Ishikawa (cell line): ENCODE measurements at regions not wholly inside any gene's neighbourhood (a gene's known extent, or its start where the extent isn't known, plus 50 kb on each side); places are given as distances from the start of the nearest gene placed in this dataset.

Experiments used
- CEBPB ChIP-seq: IDR thresholded peaks from 2 replicates; pipeline ENCODE4 v1.6.1; 2012
- CREB1 ChIP-seq: IDR thresholded peaks from 2 replicates; pipeline ENCODE4 v1.6.1; 2012; ENCODE audit warnings: low read depth
- EGR1 ChIP-seq: IDR thresholded peaks from 2 replicates; pipeline ENCODE4 v1.6.1; 2012
- EP300 ChIP-seq: IDR thresholded peaks from 2 replicates; pipeline ENCODE4 v1.6.1; 2012; ENCODE audit warnings: borderline replicate concordance
- FOXM1 ChIP-seq: IDR thresholded peaks from 2 replicates; pipeline ENCODE4 v1.6.1; 2012; ENCODE audit warnings: low read depth, borderline replicate concordance
- NFIC ChIP-seq: IDR thresholded peaks from 2 replicates; pipeline ENCODE4 v1.6.1; 2012
- RAD21 ChIP-seq: IDR thresholded peaks from 2 replicates; pipeline ENCODE4 v1.6.1; 2012; ENCODE audit warnings: low read depth
- TAF1 ChIP-seq: IDR thresholded peaks from 2 replicates; pipeline ENCODE4 v1.6.1; 2012; ENCODE audit warnings: low read depth, mild to moderate bottlenecking
- TCF12 ChIP-seq: IDR thresholded peaks from 2 replicates; pipeline ENCODE4 v1.6.1; 2012; ENCODE audit warnings: low read depth
- TEAD4 ChIP-seq: IDR thresholded peaks from 2 replicates; pipeline ENCODE4 v1.6.1; 2012
- YY1 ChIP-seq: IDR thresholded peaks from 2 replicates; pipeline ENCODE4 v1.6.1; 2012; ENCODE audit warnings: low read depth
- ZBTB7A ChIP-seq: IDR thresholded peaks from 2 replicates; pipeline ENCODE4 v1.6.1; 2012; ENCODE audit warnings: low read depth
- TF ChIP-seq, protein P1 (sequence below): IDR thresholded peaks from 2 replicates; pipeline ENCODE4 v1.6.1; 2012
- TF ChIP-seq, protein P2 (sequence below): IDR thresholded peaks from 2 replicates; pipeline ENCODE4 v1.6.1; 2012; ENCODE audit warnings: low read depth, mild to moderate bottlenecking
- TF ChIP-seq, protein P3 (sequence below): IDR thresholded peaks from 2 replicates; pipeline ENCODE4 v1.6.1; 2012

DNA sequence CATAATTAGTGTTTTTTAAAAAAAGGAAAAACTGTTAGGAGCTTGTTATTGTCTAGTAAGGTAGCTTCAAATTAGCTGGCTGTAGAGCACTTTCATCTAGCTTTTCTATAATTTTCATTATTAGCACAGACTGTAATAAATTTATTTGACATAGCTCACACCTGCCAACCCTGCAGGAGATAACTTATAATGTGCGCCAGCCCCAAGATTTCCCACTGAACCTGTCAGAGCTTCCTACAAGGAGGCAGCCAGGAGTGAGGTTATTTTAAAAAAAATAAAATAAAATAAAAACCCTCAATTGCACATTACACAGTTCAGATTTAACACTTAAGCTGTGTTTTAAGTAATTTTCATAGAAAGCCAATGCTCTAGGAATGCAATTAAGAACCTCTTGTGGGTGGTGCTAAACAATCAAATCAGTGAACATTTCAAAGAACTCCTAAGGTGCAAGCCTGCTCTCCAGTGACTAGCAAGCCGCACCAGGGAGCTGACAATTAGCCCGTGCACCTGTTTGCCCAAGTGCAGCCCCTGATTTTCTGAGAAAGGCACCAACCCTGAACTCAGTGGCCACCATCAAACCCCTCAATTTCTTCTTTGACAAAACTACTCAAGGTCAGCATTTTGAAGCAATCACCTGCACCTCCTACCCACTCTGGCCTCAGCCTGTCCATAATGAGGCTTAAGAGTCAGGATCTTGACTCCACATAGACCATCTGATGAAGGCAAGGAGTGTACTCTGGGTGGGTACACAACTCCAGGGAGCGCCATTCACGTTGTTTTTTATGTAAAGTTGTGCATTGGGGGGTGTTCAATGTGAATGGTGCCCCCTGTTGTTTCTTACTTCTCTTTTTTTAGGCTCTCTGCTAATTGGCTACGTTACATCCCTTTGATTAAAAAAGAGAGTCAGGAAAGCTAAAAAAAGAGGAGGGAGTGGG, 385.3 kb upstream of the WWC1 start:
- TF ChIP-seq CREB1 (no peak), ZBTB7A (no peak), TEAD4 (no peak), EGR1 (no peak), RAD21 (no peak), EP300 (no peak)
- TF ChIP-seq, protein P1, sequence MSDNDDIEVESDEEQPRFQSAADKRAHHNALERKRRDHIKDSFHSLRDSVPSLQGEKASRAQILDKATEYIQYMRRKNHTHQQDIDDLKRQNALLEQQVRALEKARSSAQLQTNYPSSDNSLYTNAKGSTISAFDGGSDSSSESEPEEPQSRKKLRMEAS = no peak
- TF ChIP-seq, protein P2, sequence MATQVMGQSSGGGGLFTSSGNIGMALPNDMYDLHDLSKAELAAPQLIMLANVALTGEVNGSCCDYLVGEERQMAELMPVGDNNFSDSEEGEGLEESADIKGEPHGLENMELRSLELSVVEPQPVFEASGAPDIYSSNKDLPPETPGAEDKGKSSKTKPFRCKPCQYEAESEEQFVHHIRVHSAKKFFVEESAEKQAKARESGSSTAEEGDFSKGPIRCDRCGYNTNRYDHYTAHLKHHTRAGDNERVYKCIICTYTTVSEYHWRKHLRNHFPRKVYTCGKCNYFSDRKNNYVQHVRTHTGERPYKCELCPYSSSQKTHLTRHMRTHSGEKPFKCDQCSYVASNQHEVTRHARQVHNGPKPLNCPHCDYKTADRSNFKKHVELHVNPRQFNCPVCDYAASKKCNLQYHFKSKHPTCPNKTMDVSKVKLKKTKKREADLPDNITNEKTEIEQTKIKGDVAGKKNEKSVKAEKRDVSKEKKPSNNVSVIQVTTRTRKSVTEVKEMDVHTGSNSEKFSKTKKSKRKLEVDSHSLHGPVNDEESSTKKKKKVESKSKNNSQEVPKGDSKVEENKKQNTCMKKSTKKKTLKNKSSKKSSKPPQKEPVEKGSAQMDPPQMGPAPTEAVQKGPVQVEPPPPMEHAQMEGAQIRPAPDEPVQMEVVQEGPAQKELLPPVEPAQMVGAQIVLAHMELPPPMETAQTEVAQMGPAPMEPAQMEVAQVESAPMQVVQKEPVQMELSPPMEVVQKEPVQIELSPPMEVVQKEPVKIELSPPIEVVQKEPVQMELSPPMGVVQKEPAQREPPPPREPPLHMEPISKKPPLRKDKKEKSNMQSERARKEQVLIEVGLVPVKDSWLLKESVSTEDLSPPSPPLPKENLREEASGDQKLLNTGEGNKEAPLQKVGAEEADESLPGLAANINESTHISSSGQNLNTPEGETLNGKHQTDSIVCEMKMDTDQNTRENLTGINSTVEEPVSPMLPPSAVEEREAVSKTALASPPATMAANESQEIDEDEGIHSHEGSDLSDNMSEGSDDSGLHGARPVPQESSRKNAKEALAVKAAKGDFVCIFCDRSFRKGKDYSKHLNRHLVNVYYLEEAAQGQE = no peak
- TF ChIP-seq, protein P3, sequence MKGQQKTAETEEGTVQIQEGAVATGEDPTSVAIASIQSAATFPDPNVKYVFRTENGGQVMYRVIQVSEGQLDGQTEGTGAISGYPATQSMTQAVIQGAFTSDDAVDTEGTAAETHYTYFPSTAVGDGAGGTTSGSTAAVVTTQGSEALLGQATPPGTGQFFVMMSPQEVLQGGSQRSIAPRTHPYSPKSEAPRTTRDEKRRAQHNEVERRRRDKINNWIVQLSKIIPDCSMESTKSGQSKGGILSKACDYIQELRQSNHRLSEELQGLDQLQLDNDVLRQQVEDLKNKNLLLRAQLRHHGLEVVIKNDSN = no peak

DNA sequence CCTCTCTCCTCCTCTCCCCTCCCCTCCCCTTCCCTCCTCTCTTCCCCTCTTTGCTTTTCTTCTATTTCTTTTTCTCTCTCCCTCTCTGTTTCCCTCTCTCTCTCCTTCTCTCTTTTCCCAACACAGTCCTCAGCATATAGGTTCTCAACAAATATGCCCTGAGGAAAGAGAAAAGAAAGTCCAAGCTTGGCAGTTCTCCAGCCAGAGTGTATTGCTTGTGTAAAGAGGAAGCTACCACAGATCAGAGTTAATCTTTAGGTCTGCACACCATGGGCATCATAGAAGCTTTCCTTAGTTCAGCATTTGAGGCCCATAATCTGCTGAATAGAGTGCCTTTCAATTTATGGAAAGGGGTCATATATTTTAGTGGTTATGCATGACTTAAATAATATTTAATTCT, 382.8 kb upstream of the WWC1 start:
- no peak for TF ChIP-seq CEBPB
- no peak for TF ChIP-seq TEAD4
- no peak for TF ChIP-seq NFIC
- no peak for TF ChIP-seq EGR1
- TF ChIP-seq RAD21 = no peak
- no peak for TF ChIP-seq TAF1
- TF ChIP-seq, protein P1 = no peak
- TF ChIP-seq EP300 = no peak
- no peak for TF ChIP-seq FOXM1
- TF ChIP-seq CREB1 = no peak
- TF ChIP-seq YY1 = no peak
- no peak for TF ChIP-seq ZBTB7A
- no peak for TF ChIP-seq TCF12

DNA sequence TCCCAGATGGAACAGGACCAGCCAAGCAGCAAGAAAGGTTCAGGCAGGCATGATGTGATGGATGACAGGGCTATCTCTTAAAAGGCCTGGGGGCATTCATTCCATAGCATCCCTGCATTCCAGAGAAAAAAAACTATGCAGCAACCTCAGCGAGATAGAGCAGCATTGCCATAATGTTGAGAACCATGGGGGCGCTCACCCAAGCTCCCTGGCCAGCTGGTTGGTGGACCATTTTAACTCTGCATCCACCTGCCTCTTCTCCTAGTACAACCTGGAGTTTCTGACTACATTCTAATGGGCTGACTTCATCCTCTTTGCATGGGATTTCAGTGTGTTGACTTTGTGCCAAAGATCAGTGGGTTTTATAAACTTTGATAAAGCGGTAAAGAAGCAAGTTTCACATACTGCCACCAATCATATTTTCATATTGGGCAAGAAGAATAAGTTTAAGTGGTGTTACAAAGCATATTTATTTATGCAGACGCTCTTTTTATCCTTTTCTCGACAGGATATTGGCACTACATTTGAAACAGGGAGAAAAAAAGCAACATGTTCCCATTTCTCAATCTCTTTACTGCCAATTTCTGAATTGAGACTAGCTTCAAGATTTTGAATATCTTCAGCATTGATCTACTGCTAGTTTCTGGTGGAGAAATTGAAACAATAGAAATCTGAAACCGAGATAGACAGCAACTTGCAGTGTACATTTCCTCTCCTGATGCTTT, 378.3 kb upstream of the WWC1 start:
- TF ChIP-seq NFIC (no peak), TCF12 (no peak), ZBTB7A (no peak), CREB1 (no peak), RAD21 (no peak), EP300 (no peak), TAF1 (no peak), CEBPB (no peak), EGR1 (no peak), FOXM1 (no peak)
- TF ChIP-seq, protein P3 = no peak
- TF ChIP-seq, protein P2 = no peak
- TF ChIP-seq, protein P1 = no peak

DNA sequence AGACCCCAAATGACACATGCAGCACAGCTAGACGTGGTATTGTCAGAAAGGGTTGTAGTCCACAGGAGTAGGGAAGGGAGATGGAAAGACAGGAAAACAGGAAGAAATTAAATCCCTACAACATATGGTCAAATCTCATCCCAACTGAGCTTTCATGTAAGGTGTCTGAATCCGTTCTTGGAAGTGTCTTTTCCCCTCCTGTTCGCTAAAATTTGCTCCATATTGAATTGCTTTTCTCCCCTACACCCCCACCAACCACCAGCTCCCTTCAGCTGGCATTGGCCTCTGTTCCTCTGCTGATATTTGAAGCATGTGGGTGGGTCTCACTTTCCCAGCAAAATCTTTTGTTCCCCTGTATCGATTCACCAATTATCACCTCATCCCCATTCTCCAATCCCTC, 376.2 kb upstream of the WWC1 start:
- no peak for TF ChIP-seq ZBTB7A
- no peak for TF ChIP-seq RAD21
- TF ChIP-seq FOXM1 = no peak
- no peak for TF ChIP-seq TEAD4
- TF ChIP-seq, protein P2 = no peak
- no peak for TF ChIP-seq EGR1
- TF ChIP-seq YY1 = no peak
- no peak for TF ChIP-seq CREB1
- TF ChIP-seq EP300 = no peak
